ENCODE measurements at regions not wholly inside any gene's neighbourhood (a gene's known extent, or its start where the extent isn't known, plus 50 kb on each side); places are given as distances from the start of the nearest gene placed in this dataset.

DNA sequence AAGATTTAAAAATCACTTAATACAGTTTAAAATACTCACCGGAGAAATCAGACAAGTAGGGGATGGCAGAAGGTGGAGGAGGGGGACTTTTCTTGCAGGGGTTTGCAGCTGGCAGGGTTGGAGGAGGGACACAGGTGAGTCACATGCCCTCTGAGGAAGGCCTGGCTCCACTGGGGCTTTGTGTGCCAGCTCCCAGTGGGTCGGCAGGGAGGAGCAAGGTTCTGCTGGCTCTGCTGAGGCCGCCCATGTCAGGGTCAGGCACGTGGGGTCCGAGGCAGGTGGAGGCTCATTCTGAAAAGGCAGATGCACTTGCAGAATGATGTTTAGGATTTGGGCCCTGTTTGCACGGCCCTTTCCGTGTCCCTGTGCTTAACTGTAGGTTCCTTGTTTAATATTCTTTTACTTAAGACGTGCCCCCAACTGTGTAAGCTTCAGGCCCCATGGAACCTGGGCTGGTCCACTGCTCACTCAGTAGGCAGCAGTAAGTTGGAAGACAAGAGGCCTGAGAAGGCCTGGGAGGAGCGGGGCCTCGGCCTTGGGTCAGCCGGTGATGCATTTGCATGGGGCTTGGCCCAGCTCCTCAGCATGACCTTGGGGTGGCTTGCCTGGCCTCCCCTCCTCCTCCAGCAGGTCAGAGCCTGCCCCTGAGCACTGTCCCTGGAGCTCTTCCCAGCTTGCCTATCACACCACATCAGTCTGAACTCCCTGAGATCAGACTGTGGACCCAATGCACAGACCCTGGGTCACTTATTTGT lies 141.0 kb downstream of the GLI2 start:
- TF ChIP-seq EGR1 (IDR thresholded peaks at IDR 0.05) (no peak), RAD21 (IDR thresholded peaks at IDR 0.05; ENCODE audit: low read depth) (no peak), NFIC (IDR thresholded peaks at IDR 0.05) (no peak), TCF12 (IDR thresholded peaks at IDR 0.05; ENCODE audit: low read depth) (no peak), YY1 (IDR thresholded peaks at IDR 0.05; ENCODE audit: low read depth) (no peak), TEAD4 (IDR thresholded peaks at IDR 0.05) (no peak), CREB1 (IDR thresholded peaks at IDR 0.05; ENCODE audit: low read depth) (no peak), EP300 (IDR thresholded peaks at IDR 0.05; ENCODE audit: borderline replicate concordance) (no peak)
- TF ChIP-seq, protein P1, sequence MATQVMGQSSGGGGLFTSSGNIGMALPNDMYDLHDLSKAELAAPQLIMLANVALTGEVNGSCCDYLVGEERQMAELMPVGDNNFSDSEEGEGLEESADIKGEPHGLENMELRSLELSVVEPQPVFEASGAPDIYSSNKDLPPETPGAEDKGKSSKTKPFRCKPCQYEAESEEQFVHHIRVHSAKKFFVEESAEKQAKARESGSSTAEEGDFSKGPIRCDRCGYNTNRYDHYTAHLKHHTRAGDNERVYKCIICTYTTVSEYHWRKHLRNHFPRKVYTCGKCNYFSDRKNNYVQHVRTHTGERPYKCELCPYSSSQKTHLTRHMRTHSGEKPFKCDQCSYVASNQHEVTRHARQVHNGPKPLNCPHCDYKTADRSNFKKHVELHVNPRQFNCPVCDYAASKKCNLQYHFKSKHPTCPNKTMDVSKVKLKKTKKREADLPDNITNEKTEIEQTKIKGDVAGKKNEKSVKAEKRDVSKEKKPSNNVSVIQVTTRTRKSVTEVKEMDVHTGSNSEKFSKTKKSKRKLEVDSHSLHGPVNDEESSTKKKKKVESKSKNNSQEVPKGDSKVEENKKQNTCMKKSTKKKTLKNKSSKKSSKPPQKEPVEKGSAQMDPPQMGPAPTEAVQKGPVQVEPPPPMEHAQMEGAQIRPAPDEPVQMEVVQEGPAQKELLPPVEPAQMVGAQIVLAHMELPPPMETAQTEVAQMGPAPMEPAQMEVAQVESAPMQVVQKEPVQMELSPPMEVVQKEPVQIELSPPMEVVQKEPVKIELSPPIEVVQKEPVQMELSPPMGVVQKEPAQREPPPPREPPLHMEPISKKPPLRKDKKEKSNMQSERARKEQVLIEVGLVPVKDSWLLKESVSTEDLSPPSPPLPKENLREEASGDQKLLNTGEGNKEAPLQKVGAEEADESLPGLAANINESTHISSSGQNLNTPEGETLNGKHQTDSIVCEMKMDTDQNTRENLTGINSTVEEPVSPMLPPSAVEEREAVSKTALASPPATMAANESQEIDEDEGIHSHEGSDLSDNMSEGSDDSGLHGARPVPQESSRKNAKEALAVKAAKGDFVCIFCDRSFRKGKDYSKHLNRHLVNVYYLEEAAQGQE (IDR thresholded peaks at IDR 0.05; ENCODE audit: low read depth) = no peak
